Cardiac fibroblast (primary cell): ENCODE measurements at regions not wholly inside any gene's neighbourhood (a gene's known extent, or its start where the extent isn't known, plus 50 kb on each side); places are given as distances from the start of the nearest gene placed in this dataset.

Experiments used
- DNase-seq, 2 donors: peaks; one replicate each; pipeline versions ENCODE4 v3.0.0 to v3.0.0-alpha.2; 2010; ENCODE audit warnings: low read depth in 2 of 2
- H3K4me3 ChIP-seq, 2 donors: replicated peaks in 1 of 2; 1 replicate in 1 of 2; 2 replicates in 1 of 2; pipeline ENCODE4 v1.5.1; 2011; ENCODE audit warnings: low read depth in 2 of 2, low read length in 2 of 2, mild to moderate bottlenecking in 2 of 2, moderate library complexity in 1 of 2
- CTCF ChIP-seq: IDR thresholded peaks from one replicate; pipeline ENCODE4 v1.5.1; 2011; ENCODE audit warnings: low read depth, mild to moderate bottlenecking, low read length, inconsistent platforms

- TF ChIP-seq CTCF = no peak
- DNase-seq = peak in 1 of 2 donors; percentile 0
- no peak overlapping the region for H3K4me3 ChIP-seq
Measured at GRCh38 chr4:90069151-90069550, 58.0 kb upstream of the CCSER1 start.

- no peak for DNase-seq
- no peak overlapping the region for H3K4me3 ChIP-seq
- TF ChIP-seq CTCF = no peak
Measured at GRCh38 chr4:90071289-90072235, 55.6 kb upstream of the CCSER1 start.

GRCh38 chr4:90074322-90074886 lies 52.8 kb upstream of the CCSER1 start:
- H3K4me3 ChIP-seq = no peak overlapping the region
- DNase-seq = no peak
- no peak for TF ChIP-seq CTCF
